HAP-1 (cell line): ENCODE measurements at regions not wholly inside any gene's neighbourhood (a gene's known extent, or its start where the extent isn't known, plus 50 kb on each side); places are given as distances from the start of the nearest gene placed in this dataset.
"Not testable (repeated sequence)": the region's sequence is repeated elsewhere in the genome, so short reads cannot be mapped to it uniquely, and the experiment has no call there.

Experiments
- DNase-seq, 2 experiments: peaks; one replicate each; pipeline ENCODE4 v3.0.0-alpha.2; 2016 to 2020; ENCODE audit warnings: low spot score in 2 of 2
- H3K27me3 ChIP-seq: fragments of 250-450 bp; sonication (Bioruptor Pico); 2 replicates; pipeline ENCODE4 v1.5.1; 2020; ENCODE audit warnings: low read depth, mild to moderate bottlenecking, moderate library complexity
- H3K36me3 ChIP-seq: fragments of 250-450 bp; sonication (Bioruptor Pico); replicated peaks from 2 replicates; pipeline ENCODE4 v1.5.1; 2020; ENCODE audit warnings: mild to moderate bottlenecking
- H3K4me1 ChIP-seq: fragments of 250-450 bp; sonication (Bioruptor Pico); 2 replicates; pipeline ENCODE4 v1.5.1; 2020; ENCODE audit warnings: mild to moderate bottlenecking
- H3K4me3 ChIP-seq: fragments of 250-450 bp; sonication (Bioruptor Pico); 2 replicates; pipeline ENCODE4 v1.5.1; 2020; ENCODE audit warnings: mild to moderate bottlenecking, moderate library complexity
- H3K9me3 ChIP-seq: fragments of 250-450 bp; sonication (Bioruptor Pico); 2 replicates; pipeline ENCODE4 v1.5.1; 2020; ENCODE audit warnings: mild to moderate bottlenecking, moderate library complexity
- in situ Hi-C: fragments of 300-500 bp; cut with MboI; formaldehyde crosslinking; loops from 3 replicates; pipeline ENCODE4 v1.14.3; 2020; ENCODE audit warnings: low sequenced_read_pairs, inconsistent platforms, mixed read lengths

DNA sequence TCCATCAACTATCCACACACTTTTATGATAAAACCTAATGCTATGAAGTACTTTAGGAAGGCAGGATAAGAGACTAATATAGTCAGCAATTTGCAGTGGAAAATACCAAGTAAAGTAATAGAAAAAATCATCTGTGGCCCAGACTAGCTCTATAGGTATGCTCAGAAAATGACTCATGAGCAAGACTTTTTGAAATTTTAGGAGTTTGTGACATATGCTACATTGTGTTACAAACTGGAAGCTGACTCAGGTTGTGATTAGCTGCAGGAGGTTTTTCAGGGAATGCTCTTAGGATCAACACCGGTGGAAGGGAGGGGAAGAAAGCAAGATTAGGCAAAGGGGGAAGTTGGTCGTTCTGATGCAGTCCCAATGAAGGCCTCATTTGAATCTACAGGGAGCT is 56.1 kb downstream of the FEZF1 start:
- in situ Hi-C loops, result no loop called here
- DNase-seq, result no peak
- H3K36me3 ChIP-seq, result no peaks in the 10 kb centered on the region
- H3K9me3 ChIP-seq, result 0 out of 2 replicates have a peak, but pooled peaks cover 2% of the 10 kb centered on the region
- no peak overlapping the region for H3K4me3 ChIP-seq
- no peaks in the 10 kb centered on the region for H3K27me3 ChIP-seq
- H3K4me1 ChIP-seq, result no peaks in the 10 kb centered on the region

DNA sequence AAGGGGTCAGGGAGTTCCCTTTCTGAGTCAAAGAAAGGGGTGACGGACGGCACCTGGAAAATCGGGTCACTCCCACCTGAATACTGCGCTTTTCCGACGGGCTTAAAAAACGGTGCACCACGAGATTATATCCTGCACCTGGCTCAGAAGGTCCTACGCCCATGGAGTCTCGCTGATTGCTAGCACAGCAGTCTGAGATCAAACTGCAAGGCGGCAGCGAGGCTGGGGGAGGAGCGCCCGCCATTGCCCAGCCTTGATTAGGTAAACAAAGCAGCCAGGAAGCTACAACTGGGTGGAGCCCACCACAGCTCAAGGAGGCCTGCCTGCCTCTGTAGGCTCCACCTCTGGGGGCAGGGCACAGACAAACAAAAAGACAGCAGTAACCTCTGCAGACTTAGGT is 65.8 kb downstream of the FEZF1 start:
- H3K36me3 ChIP-seq, H3K4me3 ChIP-seq, H3K4me1 ChIP-seq, in situ Hi-C loops, DNase-seq, H3K9me3 ChIP-seq, H3K27me3 ChIP-seq: not testable (repeated sequence)

DNA sequence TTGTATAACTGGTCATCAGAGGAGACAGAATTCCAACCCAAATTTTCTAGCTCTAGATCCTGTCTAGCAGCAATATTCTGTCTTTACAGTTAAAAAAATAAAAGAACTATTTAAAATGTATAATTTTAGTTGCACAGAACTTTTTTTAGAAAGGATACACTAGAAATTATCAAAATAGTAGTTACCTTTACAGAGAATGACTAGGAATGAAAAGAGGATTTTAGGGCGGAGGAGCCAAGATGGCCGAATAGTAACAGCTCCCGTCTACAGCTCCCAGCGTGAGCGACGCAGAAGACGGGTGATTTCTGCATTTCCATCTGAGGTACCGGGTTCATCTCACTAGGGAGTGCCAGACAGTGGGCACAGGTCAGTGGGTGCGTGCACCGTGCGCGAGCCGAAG is 66.3 kb downstream of the FEZF1 start:
- H3K27me3 ChIP-seq, H3K36me3 ChIP-seq, H3K4me3 ChIP-seq, DNase-seq, H3K4me1 ChIP-seq, in situ Hi-C loops, H3K9me3 ChIP-seq: not testable (repeated sequence)

- Histone ChIP-seq H3K4me3 (no peak overlapping the region), H3K9me3 (no peaks in the 10 kb centered on the region), H3K36me3 (no peaks in the 10 kb centered on the region), H3K4me1 (no peaks in the 10 kb centered on the region; the same call in 1 of the 2 replicates), H3K27me3 (no peaks in the 10 kb centered on the region)
- in situ Hi-C loops, result no loop called here
- DNase-seq, result no peak
Observed at GRCh38 chr7:122225874-122226273, 78.7 kb downstream of the FEZF1 start.

DNA sequence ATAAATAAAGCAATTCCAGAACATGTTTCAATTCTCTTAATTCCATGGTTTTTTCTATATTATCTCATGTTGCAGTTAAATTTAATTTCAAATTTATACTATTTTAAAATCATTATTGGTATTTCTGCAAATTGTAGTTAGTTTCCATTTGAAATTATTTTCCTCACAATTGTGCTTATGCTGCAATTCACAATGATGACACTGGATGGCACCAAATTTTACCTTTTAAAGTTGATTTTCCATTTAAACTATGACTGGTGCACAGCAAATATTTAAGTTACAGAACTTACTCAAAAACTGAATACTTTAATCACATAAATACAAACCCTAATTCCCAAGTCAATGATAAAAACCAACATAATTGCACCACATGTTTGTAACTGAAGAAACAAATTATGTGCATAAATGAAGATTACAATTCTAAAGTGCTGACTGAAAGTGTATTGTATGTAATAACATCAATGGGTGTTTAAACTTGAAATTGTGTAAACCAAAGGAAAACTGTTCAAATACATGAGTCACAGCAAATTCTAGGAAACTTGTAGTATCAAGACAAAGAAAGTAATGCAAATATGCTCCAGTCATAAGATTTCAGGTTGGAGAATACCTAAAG is 75.3 kb upstream of the AASS start:
- Histone ChIP-seq H3K4me3 (no peak overlapping the region), H3K36me3 (no peaks in the 10 kb centered on the region), H3K27me3 (no peaks in the 10 kb centered on the region), H3K9me3 (no peaks in the 10 kb centered on the region), H3K4me1 (no peaks in the 10 kb centered on the region; the same call in 1 of the 2 replicates)
- DNase-seq, result peak; percentile 20 to 34
- in situ Hi-C loops, result no loop called here

GRCh38 chr7:122217125-122217524 is 73.1 kb upstream of the AASS start:
- in situ Hi-C loops, result no loop called here
- DNase-seq, result no peak
- H3K36me3 ChIP-seq, result no peaks in the 10 kb centered on the region
- H3K9me3 ChIP-seq, result no peaks in the 10 kb centered on the region
- H3K27me3 ChIP-seq, result no peaks in the 10 kb centered on the region
- H3K4me3 ChIP-seq, result no peak overlapping the region
- H3K4me1 ChIP-seq, result no peaks in the 10 kb centered on the region

GRCh38 chr7:122212754-122213153 is 68.7 kb upstream of the AASS start:
- in situ Hi-C loops, result no loop called here
- no peaks in the 10 kb centered on the region for H3K27me3 ChIP-seq
- DNase-seq, result no peak

GRCh38 chr7:122211362-122211761 is 67.3 kb upstream of the AASS start:
- H3K36me3 ChIP-seq, result no peaks in the 10 kb centered on the region
- no peaks in the 10 kb centered on the region for H3K27me3 ChIP-seq
- peaks cover 3% of the 10 kb centered on the region for H3K9me3 ChIP-seq
- in situ Hi-C loops, result no loop called here
- DNase-seq, result no peak
- H3K4me3 ChIP-seq, result no peak overlapping the region
- no peaks in the 10 kb centered on the region for H3K4me1 ChIP-seq

More at GRCh38 chr7:122212754-122213153, 68.7 kb upstream of the AASS start:
- H3K9me3 ChIP-seq, result peaks cover 3% of the 10 kb centered on the region; the same call in 1 of the 2 replicates
- no peaks in the 10 kb centered on the region for H3K4me1 ChIP-seq
- no peaks in the 10 kb centered on the region for H3K36me3 ChIP-seq
- H3K4me3 ChIP-seq, result no peak overlapping the region

- no peak overlapping the region for H3K4me3 ChIP-seq
- no peaks in the 10 kb centered on the region for H3K4me1 ChIP-seq
- 0 out of 2 replicates have a peak, but pooled peaks cover 2% of the 10 kb centered on the region for H3K27me3 ChIP-seq
- no peak for DNase-seq
- H3K36me3 ChIP-seq, result no peaks in the 10 kb centered on the region
- in situ Hi-C loops, result loop anchor here (10.0 kb wide), 1 partner anchor 318 kb away; no protein-coding TSS in a partner anchor
- peaks cover 3% of the 10 kb centered on the region for H3K9me3 ChIP-seq
Observed at GRCh38 chr7:122206985-122207384, 62.9 kb upstream of the AASS start.

DNA sequence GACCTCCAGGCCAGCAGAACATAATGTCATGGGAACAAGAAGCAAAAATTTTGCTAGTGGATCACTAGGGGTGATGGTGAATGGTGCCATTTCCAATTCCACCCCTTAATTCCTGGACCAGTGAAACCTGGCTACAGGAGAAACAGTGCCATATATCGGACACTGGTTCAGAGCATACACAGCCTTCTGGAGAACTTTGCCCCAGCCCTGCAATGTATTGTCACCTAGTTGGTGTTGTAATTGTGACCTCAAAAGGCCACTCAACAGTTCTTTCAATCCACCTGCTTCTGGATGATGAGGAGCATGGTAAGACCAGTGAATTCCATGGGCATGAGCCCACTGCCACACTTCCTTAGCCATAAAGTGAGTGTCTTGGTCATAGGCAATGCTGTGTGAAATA is 59.8 kb upstream of the AASS start:
- no peak for DNase-seq
- Histone ChIP-seq H3K36me3 (no peaks in the 10 kb centered on the region), H3K4me3 (no peak overlapping the region), H3K27me3 (peaks cover 10% of the 10 kb centered on the region; the same call in 1 of the 2 replicates), H3K4me1 (no peaks in the 10 kb centered on the region), H3K9me3 (peaks cover 3% of the 10 kb centered on the region)
- in situ Hi-C loops, result loop anchor here (10.0 kb wide), 1 partner anchor 321 kb away; no protein-coding TSS in a partner anchor

- no peak for DNase-seq
- no peak overlapping the region for H3K4me3 ChIP-seq
- H3K4me1 ChIP-seq, result no peaks in the 10 kb centered on the region
- H3K9me3 ChIP-seq, result no peaks in the 10 kb centered on the region; the same call in 1 of the 2 replicates
- in situ Hi-C loops, result loop anchor here (10.0 kb wide), 1 partner anchor 324 kb away; no protein-coding TSS in a partner anchor
- H3K27me3 ChIP-seq, result peaks cover 10% of the 10 kb centered on the region; the same call in 1 of the 2 replicates
- H3K36me3 ChIP-seq, result no peaks in the 10 kb centered on the region
Observed at GRCh38 chr7:122200888-122201287, 56.8 kb upstream of the AASS start.

GRCh38 chr7:122199171-122199570 is 55.1 kb upstream of the AASS start:
- in situ Hi-C loops, result no loop called here
- Histone ChIP-seq H3K36me3 (no peaks in the 10 kb centered on the region), H3K4me1 (no peaks in the 10 kb centered on the region), H3K4me3 (no peak overlapping the region), H3K9me3 (no peaks in the 10 kb centered on the region; the same call in 1 of the 2 replicates), H3K27me3 (peaks cover 13% of the 10 kb centered on the region; the same call in 1 of the 2 replicates)
- no peak for DNase-seq

- H3K36me3 ChIP-seq, result no peaks in the 10 kb centered on the region
- DNase-seq, result no peak
- in situ Hi-C loops, result no loop called here
- no peaks in the 10 kb centered on the region; the same call in 1 of the 2 replicates for H3K9me3 ChIP-seq
- H3K27me3 ChIP-seq, result peaks cover 13% of the 10 kb centered on the region; the same call in 1 of the 2 replicates
- no peak overlapping the region for H3K4me3 ChIP-seq
- no peaks in the 10 kb centered on the region for H3K4me1 ChIP-seq
Observed at GRCh38 chr7:122198581-122198980, 54.5 kb upstream of the AASS start.
